H1 (cell line): ENCODE measurements at regions not wholly inside any gene's neighbourhood (a gene's known extent, or its start where the extent isn't known, plus 50 kb on each side); places are given as distances from the start of the nearest gene placed in this dataset.

Source experiments
- CTCF ChIA-PET: fragments of 300-600 bp; sonication (Branson Sonifier 250); formaldehyde crosslinking; loops from one replicate; lab custom pipeline; 2021; ENCODE audit not compliant: partially characterized antibody; lab: Charles Lee
- POLR2A ChIA-PET: fragments of 300-600 bp; sonication (Branson Sonifier 250); formaldehyde crosslinking; loops from one replicate; lab custom pipeline; 2021; ENCODE audit warnings: inconsistent platforms; ENCODE audit not compliant: partially characterized antibody; lab: Charles Lee
- DNase-seq, 2 experiments: peaks; one replicate each; pipeline versions ENCODE4 v3.0.0 to v3.0.0-alpha.2; 2010 to 2022; ENCODE audit warnings: low spot score in 2 of 2, low read depth in 1 of 2, mixed read lengths in 1 of 2
- FAIRE-seq: peaks from 2 replicates; lab custom pipeline; 2011; peaks lifted over from hg19 to GRCh38; lab: Jason Lieb, UNC
- H2AFZ ChIP-seq: 2 replicates; pipeline ENCODE4 v1.8.1; 2012; ENCODE audit warnings: low read length, inconsistent platforms
- H2AK5ac ChIP-seq: 2 replicates; pipeline ENCODE4 v1.6.1; 2013; ENCODE audit warnings: low read depth, low read length
- H2BK120ac ChIP-seq: replicated peaks from 2 replicates; pipeline ENCODE3; 2013; ENCODE audit warnings: low read depth, low read length, inconsistent platforms
- H2BK12ac ChIP-seq: 2 replicates; pipeline ENCODE4 v1.6.1; 2013; ENCODE audit warnings: low read depth, low read length
- H2BK15ac ChIP-seq: 2 replicates; pipeline ENCODE4 v1.6.1; 2013; ENCODE audit warnings: low read length
- H2BK20ac ChIP-seq: 2 replicates; pipeline ENCODE4 v1.6.1; 2013; ENCODE audit warnings: low read length
- H2BK5ac ChIP-seq: 2 replicates; pipeline ENCODE4 v1.6.1; 2013; ENCODE audit warnings: low read depth, low read length
- H3K14ac ChIP-seq: 2 replicates; pipeline ENCODE4 v1.6.1; 2013; ENCODE audit warnings: inconsistent platforms; ENCODE audit not compliant: insufficient read length
- H3K18ac ChIP-seq: 2 replicates; pipeline ENCODE4 v1.6.1; 2013; ENCODE audit warnings: low read length; ENCODE audit errors: extremely low read depth
- H3K23ac ChIP-seq: 2 replicates; pipeline ENCODE4 v1.6.1; 2013; ENCODE audit warnings: inconsistent platforms; ENCODE audit not compliant: insufficient read length
- H3K23me2 ChIP-seq: 2 replicates; pipeline ENCODE4 v1.6.1; 2013; ENCODE audit warnings: low read depth, low read length
- H3K27ac ChIP-seq: 2 replicates; pipeline ENCODE4 v1.6.1; 2011; ENCODE audit warnings: low read depth, low read length, inconsistent platforms
- H3K27me3 ChIP-seq, 4 experiments: replicated peaks in 1 of 4; 1 replicate in 1 of 4; 2 replicates in 3 of 4; pipeline versions ENCODE4 v1.6.1 to v1.8.1; 2011 to 2013; ENCODE audit warnings: low read length in 3 of 4, mild to moderate bottlenecking in 3 of 4, inconsistent platforms in 2 of 4, mixed read lengths in 2 of 4, moderate library complexity in 1 of 4; ENCODE audit not compliant: control insufficient read depth in 3 of 4, insufficient read depth in 3 of 4; ENCODE audit errors: extremely low read depth in 1 of 4
- H3K36me3 ChIP-seq, 4 experiments: 2 replicates each; pipeline versions ENCODE4 v1.6.1 to v1.8.1; 2011 to 2013; ENCODE audit warnings: mild to moderate bottlenecking in 4 of 4, low read length in 3 of 4, moderate library complexity in 2 of 4, control low read depth in 1 of 4, inconsistent platforms in 1 of 4; ENCODE audit not compliant: insufficient read depth in 4 of 4, control insufficient read depth in 2 of 4
- H3K4ac ChIP-seq: replicated peaks from 2 replicates; pipeline ENCODE3; 2013; ENCODE audit warnings: low read length, low read depth, mixed read lengths, inconsistent platforms; ENCODE audit not compliant: insufficient read length
- H3K4me1 ChIP-seq, 4 experiments: replicated peaks in 1 of 4; 1 replicate in 1 of 4; 2 replicates in 3 of 4; pipeline versions ENCODE4 v1.6.1 to v1.8.1; 2011 to 2013; ENCODE audit warnings: low read length in 3 of 4, inconsistent platforms in 2 of 4, mixed read lengths in 1 of 4; ENCODE audit not compliant: insufficient read depth in 4 of 4, control insufficient read depth in 3 of 4
- H3K4me2 ChIP-seq, 2 experiments: 2 replicates each; pipeline versions ENCODE4 v1.6.1 to v1.8.1; 2011 to 2013; ENCODE audit warnings: low read depth in 2 of 2, low read length in 2 of 2, control low read depth in 1 of 2, inconsistent platforms in 1 of 2, mild to moderate bottlenecking in 1 of 2; ENCODE audit not compliant: insufficient read depth in 1 of 2
- H3K4me3 ChIP-seq, 4 experiments: fragments of 200-600, 300-600 bp in 1 of 4; sonication (generic), shearing (Covaris generic), sonication (Bioruptor Twin) in 1 of 4; 2 replicates each; pipeline versions ENCODE4 v1.5.1 to v1.8.1; 2011 to 2016; ENCODE audit warnings: low read length in 4 of 4, low read depth in 3 of 4, control low read depth in 2 of 4, inconsistent platforms in 2 of 4, mild to moderate bottlenecking in 2 of 4, mixed read lengths in 1 of 4, moderate library complexity in 1 of 4; ENCODE audit not compliant: insufficient read depth in 2 of 4; ENCODE audit errors: extremely low read depth in 1 of 4
- H3K56ac ChIP-seq: replicated peaks from 2 replicates; pipeline ENCODE3; 2013; ENCODE audit warnings: low read depth, mild to moderate bottlenecking, mixed read lengths, low read length, inconsistent platforms; ENCODE audit not compliant: insufficient read length
- H3K79me1 ChIP-seq: 2 replicates; pipeline ENCODE4 v1.6.1; 2013; ENCODE audit warnings: low read depth, low read length, control low read depth
- H3K79me2 ChIP-seq, 2 experiments: 2 replicates each; pipeline versions ENCODE4 v1.6.1 to v1.8.1; 2012 to 2013; ENCODE audit warnings: low read length in 2 of 2, mild to moderate bottlenecking in 2 of 2, inconsistent platforms in 1 of 2; ENCODE audit not compliant: insufficient read depth in 2 of 2, control insufficient read depth in 1 of 2
- H3K9ac ChIP-seq, 4 experiments: replicated peaks in 1 of 4; 1 replicate in 1 of 4; 2 replicates in 3 of 4; pipeline versions ENCODE4 v1.6.1 to v1.8.1; 2011 to 2013; ENCODE audit warnings: low read depth in 3 of 4, low read length in 3 of 4, control low read depth in 2 of 4, mild to moderate bottlenecking in 2 of 4, moderate library complexity in 2 of 4, inconsistent platforms in 1 of 4; ENCODE audit errors: extremely low read depth in 1 of 4
- H3K9me3 ChIP-seq, 2 experiments: 2 replicates each; pipeline versions ENCODE4 v1.6.1 to v1.8.1; 2012 to 2013; ENCODE audit warnings: mild to moderate bottlenecking in 2 of 2, moderate library complexity in 2 of 2, control low read depth in 1 of 2, inconsistent platforms in 1 of 2, low read depth in 1 of 2, low read length in 1 of 2, mixed read lengths in 1 of 2; ENCODE audit not compliant: insufficient read depth in 2 of 2
- H4K20me1 ChIP-seq, 2 experiments: replicated peaks in 1 of 2; 2 replicates each; pipeline versions ENCODE3 to v1.8.1; 2011 to 2013; ENCODE audit warnings: inconsistent platforms in 2 of 2, low read length in 2 of 2, mild to moderate bottlenecking in 1 of 2; ENCODE audit not compliant: insufficient read depth in 2 of 2, control insufficient read depth in 1 of 2
- H4K5ac ChIP-seq: 2 replicates; pipeline ENCODE4 v1.6.1; 2013; ENCODE audit warnings: low read length, low read depth, mixed read lengths, inconsistent platforms; ENCODE audit not compliant: insufficient read length
- H4K8ac ChIP-seq: 2 replicates; pipeline ENCODE4 v1.8.0; 2013; ENCODE audit warnings: mild to moderate bottlenecking, moderate library complexity, low read length, inconsistent platforms; ENCODE audit not compliant: insufficient read depth; ENCODE audit errors: extremely low read depth
- H4K91ac ChIP-seq: replicated peaks from 2 replicates; pipeline ENCODE3; 2013; ENCODE audit warnings: low read length, mixed read lengths, inconsistent platforms; ENCODE audit not compliant: insufficient read length
- CBX5 ChIP-seq: fragments of 300-800, 300-1000 bp; sonication (generic); IDR thresholded peaks from 2 replicates; pipeline ENCODE4 v1.7.1; 2016; ENCODE audit warnings: antibody characterized with exemption, low read length, low read depth
- GABPA ChIP-seq: IDR thresholded peaks from 2 replicates; pipeline ENCODE4 v1.6.1; 2011; ENCODE audit warnings: mild to moderate bottlenecking, low read length, moderate library complexity, borderline replicate concordance; ENCODE audit not compliant: insufficient read depth
- KDM5A ChIP-seq: fragments of 200-600 bp; IDR thresholded peaks from 2 replicates; pipeline ENCODE4 v1.7.1; 2012; ENCODE audit warnings: mild to moderate bottlenecking, low read length, inconsistent platforms, mixed read lengths
- MAFK ChIP-seq: IDR thresholded peaks from 2 replicates; pipeline ENCODE4 v1.6.1; 2012; ENCODE audit warnings: low read depth, mild to moderate bottlenecking, improper control_type of control experiment, low read length
- POLR2AphosphoS5 ChIP-seq: IDR thresholded peaks from 2 replicates; pipeline ENCODE4 v1.6.1; 2011; ENCODE audit warnings: low read depth, low read length
- TAF1 ChIP-seq: IDR thresholded peaks from 2 replicates; pipeline ENCODE4 v1.6.1; 2011; ENCODE audit warnings: mild to moderate bottlenecking, low read depth, low read length
- WGBS, 2 experiments: shearing (Covaris generic) in 1 of 2; methylation state at CpG; one replicate each; pipeline versions ENCODE4 v1.1.6 to v1.1.7; 2013 to 2015; ENCODE audit warnings: low lambda C conversion rate in 2 of 2, mixed read lengths in 2 of 2, inconsistent platforms in 1 of 2, low coverage in 1 of 2, missing lambda C conversion rate in 1 of 2; ENCODE audit not compliant: insufficient replicate concordance in 2 of 2, insufficient coverage in 1 of 2, insufficient read length in 1 of 2; ENCODE audit errors: extremely low coverage in 1 of 2, missing lambda C conversion rate in 1 of 2; 5-methylcytosine and 5-hydroxymethylcytosine counted together
- TF ChIP-seq, protein P1 (sequence below): IDR thresholded peaks from 2 replicates; pipeline ENCODE4 v1.6.1; 2011; ENCODE audit warnings: low read length, improper control_type of control experiment

DNA sequence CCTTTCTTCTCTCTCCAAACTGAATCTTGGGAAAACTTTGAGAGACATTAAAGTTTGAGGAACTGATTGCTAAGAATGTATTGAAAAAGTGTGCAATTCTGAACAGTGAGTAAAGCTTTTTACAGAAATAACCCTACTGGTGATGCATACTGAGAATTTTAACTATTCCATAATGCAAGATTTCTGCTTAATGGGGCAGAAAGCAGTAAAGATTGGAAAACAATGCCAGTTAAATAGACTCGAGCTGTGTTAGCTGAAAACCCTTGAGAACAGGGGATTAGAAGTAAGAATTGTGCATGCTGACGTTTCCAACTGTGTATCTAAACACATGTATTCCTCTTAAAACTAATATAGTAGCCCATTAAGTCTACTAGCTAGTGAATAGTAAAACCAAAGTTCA, 1500.2 kb upstream of the PRMT6 start:
- Histone ChIP-seq H3K79me2 (no peaks in the 10 kb centered on the region), H4K8ac (no peak overlapping the region), H2AK5ac (no peak overlapping the region), H4K5ac (no peak overlapping the region), H3K27me3 (no peaks in the 10 kb centered on the region), H3K56ac (no peak overlapping the region), H2BK20ac (no peak overlapping the region), H4K91ac (no peak overlapping the region), H2BK15ac (no peak overlapping the region), H3K4ac (no peak overlapping the region)
- TF ChIP-seq CBX5 (no peak), MAFK (no peak), KDM5A (no peak), GABPA (no peak), TAF1 (no peak), POLR2AphosphoS5 (no peak)
- TF ChIP-seq, protein P1, sequence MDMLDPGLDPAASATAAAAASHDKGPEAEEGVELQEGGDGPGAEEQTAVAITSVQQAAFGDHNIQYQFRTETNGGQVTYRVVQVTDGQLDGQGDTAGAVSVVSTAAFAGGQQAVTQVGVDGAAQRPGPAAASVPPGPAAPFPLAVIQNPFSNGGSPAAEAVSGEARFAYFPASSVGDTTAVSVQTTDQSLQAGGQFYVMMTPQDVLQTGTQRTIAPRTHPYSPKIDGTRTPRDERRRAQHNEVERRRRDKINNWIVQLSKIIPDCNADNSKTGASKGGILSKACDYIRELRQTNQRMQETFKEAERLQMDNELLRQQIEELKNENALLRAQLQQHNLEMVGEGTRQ, result no peak
- TF ChIP-seq, all 59 proteins: peak for 0
- H3K18ac ChIP-seq, result no peak overlapping the region
- no peaks in the 10 kb centered on the region for H3K36me3 ChIP-seq
- H3K27ac ChIP-seq, result no peak overlapping the region
- H3K23me2 ChIP-seq, result no peaks in the 10 kb centered on the region
- H3K9me3 ChIP-seq, result no peaks in the 10 kb centered on the region
- ChIA-PET CTCF (no interaction called here), POLR2A (no interaction called here)
- DNase-seq (no peak), FAIRE-seq (no peak)
- H3K4me1 ChIP-seq, result no peaks in the 10 kb centered on the region
- 92% methylated on average over 2 of the region's 2 CpGs; no CpG with 5 or more reads in 1 of the 2 experiments for WGBS, 2 experiments
- no peak overlapping the region for H2BK120ac ChIP-seq
- no peaks in the 10 kb centered on the region for H3K79me1 ChIP-seq
- H2BK12ac ChIP-seq, result no peak overlapping the region
- no peak overlapping the region for H2BK5ac ChIP-seq
- H3K9ac ChIP-seq, result no peak overlapping the region
- no peak overlapping the region for H3K4me2 ChIP-seq
- H3K23ac ChIP-seq, result no peak overlapping the region
- H3K14ac ChIP-seq, result no peak overlapping the region
- H2AFZ ChIP-seq, result no peak overlapping the region
- no peak overlapping the region for H3K4me3 ChIP-seq
- no peaks in the 10 kb centered on the region for H4K20me1 ChIP-seq
